ENCODE measurements at regions not wholly inside any gene's neighbourhood (a gene's known extent, or its start where the extent isn't known, plus 50 kb on each side); places are given as distances from the start of the nearest gene placed in this dataset.

GRCh38 chr4:100819505-100819904 is 301.7 kb upstream of the EMCN start:
- DNase-seq (ENCODE audit: low spot score) (no peak), ATAC-seq (no peak)
- intact Hi-C loops (cut with DNase I), result no loop called here

- DNase-seq (ENCODE audit: low spot score), result no peak
- ATAC-seq, result no peak
- intact Hi-C loops (cut with DNase I), result no loop called here
Measured at GRCh38 chr4:100816436-100817045, 298.7 kb upstream of the EMCN start.

DNA sequence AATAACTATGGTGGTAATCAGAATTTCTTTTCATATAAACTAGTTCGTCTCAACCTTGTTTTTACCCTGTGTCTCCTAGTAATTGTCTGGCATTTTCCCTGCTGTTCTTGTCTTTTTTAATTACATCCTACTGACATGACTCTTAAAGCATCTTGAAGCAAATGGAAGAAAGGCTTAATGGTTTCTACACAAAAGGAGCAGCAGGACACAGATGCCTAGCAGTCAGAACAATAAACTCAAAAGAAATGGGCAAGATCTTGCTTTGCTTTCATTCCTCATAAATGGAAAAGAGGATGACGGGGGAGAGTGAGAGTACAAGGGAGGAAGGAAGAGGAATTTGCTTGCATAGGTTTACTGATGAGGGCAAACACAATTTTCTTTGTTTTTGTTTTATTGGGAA is 293.2 kb upstream of the EMCN start:
- no peak for ATAC-seq
- intact Hi-C loops (cut with DNase I), result no loop called here
- DNase-seq (ENCODE audit: low spot score), result no peak

GRCh38 chr4:100809506-100809905 is 291.7 kb upstream of the EMCN start:
- no peak for DNase-seq (ENCODE audit: low spot score)
- ATAC-seq, result no peak
- intact Hi-C loops (cut with DNase I), result no loop called here

GRCh38 chr4:100806988-100807387 is 289.2 kb upstream of the EMCN start:
- ATAC-seq (no peak), DNase-seq (ENCODE audit: low spot score) (no peak)
- intact Hi-C loops (cut with DNase I), result no loop called here

GRCh38 chr4:100805538-100805937 is 287.7 kb upstream of the EMCN start:
- intact Hi-C loops (cut with DNase I), result no loop called here
- ATAC-seq (no peak), DNase-seq (ENCODE audit: low spot score) (no peak)

DNA sequence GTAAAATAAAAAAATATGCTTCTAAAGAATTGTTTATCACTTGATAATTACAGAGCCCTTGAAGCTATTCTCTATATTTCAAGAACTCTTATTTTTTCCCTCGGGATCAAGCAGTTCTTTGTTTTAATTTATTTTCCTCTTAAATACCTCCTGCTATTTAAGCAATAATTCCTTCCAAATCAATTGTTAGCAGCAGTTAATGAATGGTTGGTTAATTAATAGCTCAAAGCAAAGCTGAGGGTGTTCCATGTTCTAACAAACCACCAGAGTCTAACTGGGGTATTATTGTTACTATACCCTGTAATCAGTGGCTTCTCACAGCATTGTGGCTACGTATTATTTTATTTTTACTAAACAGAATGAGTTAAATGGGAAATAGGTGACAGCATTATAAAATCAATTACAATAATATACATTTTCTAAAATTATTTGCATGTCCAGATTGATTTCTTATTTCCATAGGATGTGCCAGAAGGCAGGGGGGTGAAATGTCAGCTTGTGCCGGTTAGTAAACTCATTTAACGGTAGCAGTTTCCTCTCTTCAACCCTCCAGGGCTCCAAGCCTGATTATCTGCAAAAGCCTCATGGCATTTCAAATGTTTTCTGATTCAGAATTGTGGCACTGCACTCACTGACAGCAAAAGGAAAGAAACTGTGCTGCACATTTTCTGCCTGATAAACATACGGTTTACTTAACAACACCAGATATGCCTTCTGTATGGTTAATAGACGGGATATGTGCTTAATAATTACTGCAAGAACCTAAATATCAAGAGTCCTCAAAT is 286.9 kb upstream of the EMCN start:
- intact Hi-C loops (cut with DNase I), result no loop called here
- ATAC-seq (no peak), DNase-seq (ENCODE audit: low spot score) (no peak)

- intact Hi-C loops (cut with DNase I), result no loop called here
- DNase-seq (ENCODE audit: low spot score), result no peak
- ATAC-seq, result no peak
Measured at GRCh38 chr4:100803751-100804150, 285.9 kb upstream of the EMCN start.

- no peak for ATAC-seq
- intact Hi-C loops (cut with DNase I), result no loop called here
- no peak for DNase-seq (ENCODE audit: low spot score)
Measured at GRCh38 chr4:100799761-100800539, 282.1 kb upstream of the EMCN start.

DNA sequence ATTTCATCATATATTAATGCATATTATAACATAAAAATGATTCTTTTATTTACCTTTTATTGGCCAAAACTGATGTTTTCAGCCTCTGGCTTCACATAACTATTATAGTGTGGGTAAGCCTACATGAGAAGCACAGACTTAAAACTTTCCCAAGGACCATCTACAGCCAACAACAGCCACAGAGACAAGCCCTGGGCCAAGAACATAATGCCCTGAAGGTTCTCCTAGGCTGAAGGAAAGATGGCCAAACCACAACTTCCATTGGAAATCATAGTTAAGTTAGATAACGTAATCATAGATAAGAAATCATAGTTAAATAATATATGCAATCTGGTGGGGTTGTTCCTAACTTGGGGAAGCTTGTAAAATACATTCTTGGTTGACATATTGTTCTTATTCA is 280.0 kb upstream of the EMCN start:
- DNase-seq (ENCODE audit: low spot score) (no peak), ATAC-seq (no peak)
- intact Hi-C loops (cut with DNase I), result no loop called here

- no peak for ATAC-seq
- intact Hi-C loops (cut with DNase I), result no loop called here
- no peak for DNase-seq (ENCODE audit: low spot score)
Measured at GRCh38 chr4:100797356-100797755, 279.5 kb upstream of the EMCN start.

DNA sequence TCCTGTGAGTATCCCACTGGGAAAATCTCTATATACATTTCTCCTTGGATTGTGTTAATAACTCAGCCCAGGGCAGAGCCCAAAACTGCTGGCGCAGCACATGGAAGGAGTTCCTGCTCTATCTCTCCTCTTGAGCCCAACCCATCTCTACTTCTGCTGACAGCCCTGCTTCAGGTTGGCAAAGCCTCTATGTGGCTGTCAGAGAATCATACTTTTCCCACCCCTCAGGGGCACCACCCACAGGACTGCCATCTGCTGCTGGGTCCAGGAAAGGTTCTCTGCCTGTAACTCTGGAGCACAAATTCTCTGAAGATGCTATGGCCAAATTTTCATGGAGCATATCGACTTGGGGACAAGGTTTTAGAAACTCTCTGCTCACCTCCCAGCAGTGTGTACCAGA is 278.5 kb upstream of the EMCN start:
- ATAC-seq, result no peak
- intact Hi-C loops (cut with DNase I), result no loop called here
- DNase-seq (ENCODE audit: low spot score), result no peak

DNA sequence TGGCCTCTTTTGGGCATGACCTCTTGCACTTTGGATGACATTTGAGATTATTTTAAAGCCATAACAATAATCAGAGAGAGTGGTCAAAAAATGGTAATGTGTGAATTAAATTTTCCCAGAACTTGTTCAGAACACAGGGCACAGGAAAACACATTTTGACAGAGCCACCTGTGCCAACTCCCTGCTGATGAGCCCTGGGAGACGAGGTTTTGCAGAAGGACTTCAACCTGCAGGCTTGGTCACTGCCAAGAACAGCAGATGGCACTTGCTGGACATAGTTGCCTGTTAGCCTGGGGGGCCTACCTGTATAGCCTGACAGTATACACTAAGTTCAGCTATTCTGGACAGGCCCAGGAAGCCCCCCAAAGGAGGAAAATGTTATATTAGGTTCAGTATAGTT is 277.8 kb upstream of the EMCN start:
- intact Hi-C loops (cut with DNase I), result no loop called here
- DNase-seq (ENCODE audit: low spot score), result no peak

DNA sequence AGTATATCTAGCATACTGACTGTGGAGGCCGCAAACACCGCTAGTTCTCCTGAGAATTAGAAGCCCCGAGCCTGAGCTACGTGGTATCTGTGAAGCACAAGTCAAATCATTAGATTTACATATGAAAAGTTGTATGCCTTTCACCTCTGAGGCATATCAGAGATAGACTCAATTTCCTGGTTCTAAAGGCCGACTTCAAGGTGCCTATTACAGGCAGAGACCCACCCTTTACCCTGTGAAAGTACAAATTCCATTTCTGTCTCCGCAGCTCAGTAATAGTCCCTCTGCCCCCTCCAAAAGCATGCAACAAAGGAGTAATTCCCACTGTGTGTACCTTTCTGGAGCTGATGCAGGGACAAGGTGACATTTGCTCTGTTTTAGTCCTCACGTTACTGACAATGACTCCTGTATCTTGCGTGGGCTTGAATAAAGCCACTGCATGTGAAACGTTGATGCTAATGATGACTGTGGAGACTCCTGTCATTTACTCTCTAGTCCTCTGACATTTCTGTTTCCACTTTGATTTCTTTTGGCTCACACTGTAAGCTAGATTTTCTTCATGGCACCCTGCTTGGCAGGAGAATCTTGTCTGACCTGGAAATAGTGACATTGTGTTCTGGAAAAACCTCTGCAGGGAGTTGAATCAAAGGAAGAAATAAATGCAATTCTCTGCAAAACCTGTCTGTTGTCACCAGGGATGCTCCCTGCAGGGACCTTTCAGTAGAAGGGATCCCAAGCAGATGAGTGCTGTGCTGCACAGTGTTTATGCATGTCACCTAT is 273.2 kb upstream of the EMCN start:
- ATAC-seq, result no peak
- no peak for DNase-seq (ENCODE audit: low spot score)
- intact Hi-C loops (cut with DNase I), result no loop called here

More for the DNA sequence above, 277.8 kb upstream of the EMCN start:
- ATAC-seq, result no peak

DNA sequence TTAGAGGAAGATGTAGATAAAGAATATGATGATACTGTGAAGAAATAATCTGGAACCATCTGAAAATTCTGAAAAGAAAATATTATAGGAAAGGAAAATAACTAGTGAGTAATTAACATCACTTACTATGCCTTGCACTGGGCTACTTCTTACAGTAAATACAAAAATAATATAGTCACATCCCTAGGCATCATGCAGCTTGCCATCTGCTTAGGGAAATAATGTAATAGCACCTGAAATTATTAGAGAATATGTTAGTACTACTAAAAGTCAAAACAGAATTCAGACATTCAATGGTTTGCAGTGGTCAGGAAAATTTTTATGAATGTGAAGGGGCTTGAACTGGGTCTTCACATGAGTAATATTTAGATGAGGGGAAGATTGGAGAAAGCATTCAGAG is 272.2 kb upstream of the EMCN start:
- ATAC-seq (no peak), DNase-seq (ENCODE audit: low spot score) (no peak)
- intact Hi-C loops (cut with DNase I), result no loop called here

- intact Hi-C loops (cut with DNase I), result no loop called here
- DNase-seq (ENCODE audit: low spot score) (no peak), ATAC-seq (no peak)
Measured at GRCh38 chr4:100786481-100786880, 268.7 kb upstream of the EMCN start.

DNA sequence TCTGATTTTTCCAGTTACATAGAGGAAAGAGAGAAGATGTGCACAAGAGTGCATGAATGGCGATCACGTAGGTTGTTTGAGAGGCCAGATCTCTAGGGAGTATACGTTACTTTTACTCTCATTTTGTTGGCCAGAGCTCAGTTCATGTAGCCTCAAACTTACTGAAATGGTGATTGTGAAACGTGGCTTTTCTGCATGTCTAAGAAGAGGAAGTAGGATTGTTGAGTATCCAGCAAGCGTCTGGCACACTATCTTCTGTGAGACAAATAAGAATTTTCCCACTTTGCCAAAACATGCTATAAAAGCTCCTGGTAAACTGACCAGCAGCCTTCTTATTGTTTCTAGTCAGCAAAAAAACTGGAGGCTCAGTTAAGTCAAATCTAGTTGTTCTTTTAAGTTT is 264.5 kb upstream of the EMCN start:
- intact Hi-C loops (cut with DNase I), result no loop called here
- DNase-seq (ENCODE audit: low spot score), result no peak
- no peak for ATAC-seq

DNA sequence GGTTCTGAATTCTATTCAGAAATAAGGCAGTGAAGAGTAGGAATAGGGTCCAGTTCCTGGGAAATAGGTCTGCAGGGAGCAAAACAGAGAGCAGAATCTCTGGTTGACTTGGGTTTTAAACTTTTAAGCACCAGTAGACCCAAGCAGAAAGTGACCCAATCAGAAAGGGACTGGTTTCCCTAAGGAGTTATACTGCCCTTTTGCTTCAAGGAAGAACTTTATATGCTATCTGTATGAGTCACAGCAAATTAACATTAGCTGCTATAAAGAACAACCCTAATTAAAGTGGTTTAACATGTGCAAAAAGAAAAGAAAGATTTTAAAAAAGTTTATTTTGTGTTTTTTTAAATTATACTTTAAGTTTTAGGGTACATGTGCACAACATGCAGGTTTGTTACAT is 263.6 kb upstream of the EMCN start:
- ATAC-seq, result no peak
- intact Hi-C loops (cut with DNase I), result no loop called here
- no peak for DNase-seq (ENCODE audit: low spot score)

DNA sequence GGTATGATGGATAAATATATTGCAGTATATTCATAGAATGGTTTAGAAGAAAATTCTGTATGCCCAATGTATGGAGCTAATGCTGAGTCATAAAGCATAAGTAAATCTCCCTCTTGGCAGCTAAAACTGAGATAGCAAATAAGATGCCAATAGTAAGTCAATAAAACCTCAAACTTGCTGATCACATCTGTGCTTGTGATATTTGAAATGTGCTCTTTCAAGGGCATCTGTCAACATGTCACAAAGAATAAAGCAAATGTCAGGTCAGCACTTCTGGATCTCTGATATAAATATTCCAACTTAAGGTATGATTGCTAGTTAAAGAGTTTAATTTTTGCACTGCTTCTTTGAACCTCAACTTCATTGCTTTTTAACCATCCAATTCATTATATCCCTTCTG is 262.3 kb upstream of the EMCN start:
- intact Hi-C loops (cut with DNase I), result no loop called here
- no peak for DNase-seq (ENCODE audit: low spot score)
- ATAC-seq, result no peak

DNA sequence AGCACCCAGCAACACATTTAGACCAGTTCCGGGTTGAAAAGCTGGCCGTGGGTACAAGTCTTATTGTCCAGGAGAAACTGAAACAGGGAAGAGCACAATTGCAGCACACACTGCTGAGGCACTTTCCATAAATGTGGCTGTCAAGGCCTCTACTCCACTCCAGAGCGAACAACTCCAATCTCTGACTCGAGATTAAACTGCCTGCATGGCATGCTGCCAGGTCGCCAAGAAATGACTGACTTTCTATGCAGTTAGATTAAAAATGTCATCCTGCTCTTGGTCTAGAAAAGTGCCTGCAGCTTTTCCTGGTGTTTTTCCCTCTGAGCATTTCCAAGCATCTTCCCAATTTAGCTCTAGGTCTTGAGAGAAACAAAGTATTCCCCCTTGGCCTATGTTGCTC is 260.6 kb upstream of the EMCN start:
- intact Hi-C loops (cut with DNase I), result no loop called here
- ATAC-seq, result no peak

More for the DNA sequence above, 260.6 kb upstream of the EMCN start:
- no peak for DNase-seq (ENCODE audit: low spot score)

Data from sciatic nerve (tissue), 2 donors.